22Rv1 (cell line): ENCODE measurements at regions not wholly inside any gene's neighbourhood (a gene's known extent, or its start where the extent isn't known, plus 50 kb on each side); places are given as distances from the start of the nearest gene placed in this dataset.

ENCODE experiments used
- CTCF ChIP-seq: fragments of 450-650 bp; IDR thresholded peaks from 2 replicates; pipeline ENCODE4 v1.5.1; 2017; ENCODE audit warnings: mild to moderate bottlenecking
- ZFX ChIP-seq: fragments of 450-650 bp; IDR thresholded peaks from 2 replicates; pipeline ENCODE4 v1.6.1; 2017; ENCODE audit warnings: antibody characterized with exemption, borderline replicate concordance

- no peak for TF ChIP-seq CTCF
- no peak for TF ChIP-seq ZFX
Observed at GRCh38 chr6:16056263-16056870, 72.5 kb upstream of the MYLIP start.
